ENCODE measurements at regions not wholly inside any gene's neighbourhood (a gene's known extent, or its start where the extent isn't known, plus 50 kb on each side); places are given as distances from the start of the nearest gene placed in this dataset.
"Not testable (repeated sequence)": the region's sequence is repeated elsewhere in the genome, so short reads cannot be mapped to it uniquely, and the experiment has no call there.

DNA sequence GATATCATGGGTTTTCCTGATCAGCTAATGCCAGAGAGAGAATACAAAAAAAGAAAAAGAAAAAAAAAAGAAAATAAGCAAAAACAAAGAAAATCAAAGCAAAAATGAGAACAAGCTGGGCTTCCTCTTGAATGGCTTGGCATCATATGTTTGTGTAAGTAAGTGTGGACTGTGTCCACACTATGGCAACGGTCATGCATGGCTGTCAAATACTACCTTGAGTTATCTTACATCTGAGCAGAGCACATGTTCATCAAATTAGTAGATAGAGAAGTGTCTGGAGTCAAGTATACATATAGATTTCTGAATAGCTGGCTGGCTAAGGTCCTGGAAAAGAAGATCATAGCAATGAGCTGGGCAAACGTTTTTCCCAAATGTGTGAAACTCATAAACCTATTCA, 470.2 kb downstream of the RPIA start:
- not testable (repeated sequence) for DNase-seq

- not testable (repeated sequence) for DNase-seq
Measured at GRCh38 chr2:89170506-89171173, 479.2 kb downstream of the RPIA start.

- not testable (repeated sequence) for DNase-seq
Measured at GRCh38 chr2:89171174-89171519, 479.7 kb downstream of the RPIA start.

DNA sequence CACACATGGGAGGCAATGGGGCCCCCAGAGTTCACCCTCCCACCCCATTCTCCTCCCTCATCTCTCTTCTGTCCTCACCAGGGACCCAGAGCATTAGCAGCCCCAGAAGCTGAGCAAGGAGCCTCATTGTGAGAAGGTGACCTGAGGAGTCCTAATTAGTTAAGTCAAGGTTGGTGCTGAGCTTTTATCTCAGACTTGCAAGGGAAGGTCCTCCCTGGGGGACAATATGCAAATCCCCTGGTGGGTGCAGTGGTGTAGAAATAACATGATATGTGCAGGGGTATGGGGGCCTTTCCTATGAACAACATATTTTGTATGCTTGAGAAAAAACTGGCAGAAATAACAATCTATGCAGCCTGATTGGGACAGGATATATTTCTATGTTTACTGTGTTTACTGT, 485.5 kb downstream of the RPIA start:
- DNase-seq = not testable (repeated sequence)

DNA sequence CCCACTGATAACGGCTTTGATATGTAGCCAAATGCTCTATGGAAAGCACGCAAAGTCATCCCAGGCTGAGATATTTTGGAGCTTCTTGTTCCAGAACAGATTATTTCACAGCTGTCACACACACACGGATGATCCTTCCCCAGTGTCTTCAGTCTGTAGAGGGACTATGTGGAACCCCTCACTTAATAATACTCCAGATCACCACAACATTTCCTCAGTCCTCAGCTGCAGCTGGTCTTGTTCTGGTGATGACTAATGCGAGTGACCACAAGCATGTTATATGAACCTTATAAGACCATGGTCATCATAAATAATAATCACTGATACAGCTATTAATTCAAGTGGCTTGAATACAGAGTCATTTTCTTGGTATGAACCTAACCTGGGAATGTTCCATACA, 490.7 kb downstream of the RPIA start:
- DNase-seq = not testable (repeated sequence)

DNA sequence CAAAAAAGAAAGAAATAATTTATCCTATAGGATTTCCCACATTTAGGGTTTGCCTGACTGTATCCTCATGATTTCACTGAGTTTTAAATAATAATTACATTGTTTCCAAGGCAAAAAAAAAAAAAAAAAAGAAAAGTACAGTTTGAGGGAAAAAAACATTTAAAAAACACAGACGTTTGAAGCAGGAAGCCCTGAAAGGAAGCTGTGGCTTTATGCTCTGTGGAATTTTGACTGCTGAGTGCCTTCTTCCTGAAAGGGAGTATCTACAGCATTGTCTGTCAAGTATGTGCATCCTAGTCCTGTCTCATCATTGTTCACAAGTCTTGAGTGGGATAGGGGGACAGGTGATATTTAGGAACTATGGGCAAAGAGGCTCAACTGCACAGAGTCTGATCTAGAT, 493.3 kb downstream of the RPIA start:
- DNase-seq = not testable (repeated sequence)

GRCh38 chr2:89195636-89196251, 504.3 kb downstream of the RPIA start:
- not testable (repeated sequence) for DNase-seq

DNA sequence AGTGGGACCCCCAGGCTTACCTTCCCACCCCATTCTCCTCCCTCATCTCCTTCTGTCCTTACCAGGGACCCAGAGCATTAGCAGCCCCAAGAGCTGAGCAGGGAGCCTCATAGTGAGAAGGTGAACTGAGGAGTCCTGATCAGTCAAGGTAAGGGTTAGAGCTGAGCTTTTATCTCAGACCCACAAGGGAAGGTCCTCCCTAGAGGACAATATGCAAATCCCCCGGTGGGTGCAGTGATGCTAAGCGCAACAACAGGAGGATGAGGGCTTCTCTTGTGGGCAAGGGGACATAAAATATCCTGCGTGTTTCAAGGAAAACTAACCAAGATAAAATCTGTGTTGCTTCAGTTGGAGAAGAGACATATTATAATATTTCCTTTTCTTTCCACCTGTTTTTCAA, 505.2 kb downstream of the RPIA start:
- DNase-seq = not testable (repeated sequence)

DNA sequence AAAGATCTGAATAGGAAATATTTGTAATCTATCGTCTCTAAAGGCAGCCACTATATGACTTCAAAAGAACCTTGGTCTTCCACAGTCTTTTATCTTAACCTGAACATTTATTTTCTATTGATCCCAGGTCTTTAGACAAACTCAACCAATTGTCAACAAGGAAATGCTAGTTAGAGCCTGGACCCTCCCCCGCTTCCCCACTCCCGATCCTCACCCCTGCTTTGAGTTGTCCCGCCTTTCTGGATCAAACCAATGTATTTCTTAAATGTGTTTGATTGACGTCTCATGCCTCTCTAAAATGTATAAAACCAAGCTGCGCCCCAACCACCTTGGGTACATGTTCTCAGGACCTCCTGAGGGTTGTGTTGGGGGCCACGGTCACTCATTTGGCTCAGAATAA, 506.6 kb downstream of the RPIA start:
- not testable (repeated sequence) for DNase-seq

- DNase-seq = not testable (repeated sequence)
Measured at GRCh38 chr2:89199453-89200246, 508.2 kb downstream of the RPIA start.

- not testable (repeated sequence) for DNase-seq
Measured at GRCh38 chr2:89200247-89200527, 508.7 kb downstream of the RPIA start.

- not testable (repeated sequence) for DNase-seq
Measured at GRCh38 chr2:89202518-89202917, 511.0 kb downstream of the RPIA start.

- DNase-seq = peak; percentile 24 to 42
Measured at GRCh38 chr2:89205153-89205552, 513.7 kb downstream of the RPIA start.

DNA sequence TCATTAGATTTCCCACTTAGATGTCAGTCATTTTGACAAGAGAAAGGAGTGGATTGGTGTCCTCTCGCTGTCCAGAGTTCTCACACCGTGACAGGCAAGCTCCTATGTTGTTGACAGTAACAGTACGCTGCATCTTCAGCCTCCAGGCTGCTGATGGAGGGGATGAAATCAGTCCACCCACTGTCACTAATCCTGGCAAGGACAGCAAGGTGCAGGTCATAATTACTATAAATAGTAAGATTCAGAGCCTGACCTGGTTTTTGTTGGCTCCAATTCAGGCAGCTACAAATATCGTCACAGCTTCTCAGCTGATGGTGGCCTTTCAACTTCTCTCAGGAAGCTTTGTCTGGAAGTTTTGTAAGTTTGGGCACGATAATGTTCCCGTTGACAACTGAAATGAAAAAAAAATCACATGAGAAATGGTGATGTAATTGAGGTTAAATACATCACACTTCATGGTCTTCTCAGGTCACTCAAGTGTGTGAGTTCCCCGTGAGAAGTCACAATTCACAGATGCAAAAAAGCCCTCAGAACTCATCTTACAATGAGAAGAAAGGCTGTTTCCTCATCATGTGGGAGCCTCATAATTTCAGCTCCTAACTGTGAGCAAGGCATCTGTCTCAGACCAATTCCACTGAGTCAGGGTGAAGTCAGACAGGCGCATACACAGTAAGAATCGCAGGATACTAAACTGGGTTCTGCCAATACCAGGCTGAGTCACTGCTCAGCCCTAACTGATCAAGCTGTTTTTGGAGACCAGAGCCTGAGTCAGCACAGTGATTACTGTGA, 516.9 kb downstream of the RPIA start:
- not testable (repeated sequence) for DNase-seq

- DNase-seq = not testable (repeated sequence)
Measured at GRCh38 chr2:89213151-89213550, 521.7 kb downstream of the RPIA start.

DNA sequence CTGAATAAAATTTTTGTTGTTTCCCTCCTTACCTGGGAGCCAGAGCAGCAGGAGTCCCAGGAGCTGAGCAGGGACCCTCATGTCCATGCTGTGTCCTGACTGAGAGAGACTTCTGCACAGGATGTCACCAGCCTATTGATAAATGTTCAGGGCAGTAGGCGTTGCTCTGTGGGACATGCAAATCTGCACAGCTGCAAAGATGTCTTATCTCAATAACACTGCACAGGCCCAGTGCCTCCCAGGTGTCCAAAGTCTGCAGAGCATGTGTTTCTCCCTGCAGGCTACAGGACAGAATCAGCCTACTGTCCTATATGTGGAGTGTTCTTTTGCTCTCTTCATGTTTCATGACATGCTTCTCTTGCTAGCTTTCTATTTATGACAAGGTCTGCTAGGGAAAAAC, 522.3 kb downstream of the RPIA start:
- DNase-seq = not testable (repeated sequence)

- DNase-seq = not testable (repeated sequence)
Measured at GRCh38 chr2:89221474-89221873, 530.0 kb downstream of the RPIA start.

GRCh38 chr2:89222063-89222732, 530.7 kb downstream of the RPIA start:
- DNase-seq = not testable (repeated sequence)

DNA sequence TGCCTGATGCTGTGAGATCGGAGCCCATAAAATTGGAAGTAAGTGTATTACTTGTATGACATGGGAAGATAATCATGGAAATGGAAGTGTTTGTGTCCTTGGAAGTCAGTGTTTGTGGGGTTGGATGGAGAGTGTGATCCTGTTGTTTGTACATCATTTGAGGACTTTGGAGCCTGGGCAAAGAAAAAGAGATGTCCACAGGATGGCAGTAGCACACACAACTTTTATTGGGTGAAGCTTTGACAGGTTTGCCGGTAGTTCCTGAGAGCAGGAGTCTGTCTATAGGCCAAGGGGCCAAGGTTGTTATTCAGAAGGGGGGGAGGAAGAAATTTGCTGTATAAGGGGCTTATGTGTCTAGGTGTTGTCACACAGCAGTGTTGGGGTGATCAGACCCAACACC, 533.3 kb downstream of the RPIA start:
- DNase-seq = not testable (repeated sequence)

GRCh38 chr2:89229979-89230378, 538.5 kb downstream of the RPIA start:
- DNase-seq = not testable (repeated sequence)

DNA sequence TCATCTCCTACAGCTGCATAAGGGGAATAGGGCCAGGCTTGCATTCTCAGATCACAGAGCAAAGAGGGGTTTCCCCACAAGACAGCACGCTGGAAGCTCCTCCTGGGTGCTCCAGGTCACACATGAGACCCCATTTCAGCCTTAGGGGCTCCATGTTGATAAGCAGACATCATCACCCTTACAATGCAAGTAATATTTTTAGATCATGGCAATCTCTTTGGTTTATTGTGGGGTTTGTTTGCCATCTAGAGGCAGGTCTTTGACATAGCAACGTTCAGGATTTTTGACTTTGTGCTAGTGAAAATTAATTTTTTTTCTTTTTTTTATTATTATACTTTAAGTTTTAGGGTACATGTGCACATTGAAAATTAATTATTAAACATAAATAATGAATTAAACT, 539.8 kb downstream of the RPIA start:
- DNase-seq = not testable (repeated sequence)

- DNase-seq = not testable (repeated sequence)
Measured at GRCh38 chr2:89233931-89234330, 542.5 kb downstream of the RPIA start.
